AG20443 (cell line): ENCODE measurements at regions not wholly inside any gene's neighbourhood (a gene's known extent, or its start where the extent isn't known, plus 50 kb on each side); places are given as distances from the start of the nearest gene placed in this dataset.

Source experiments
- DNase-seq: peaks from one replicate; pipeline ENCODE4 v3.0.0; 2012; ENCODE audit warnings: low spot score, mixed read lengths

DNA sequence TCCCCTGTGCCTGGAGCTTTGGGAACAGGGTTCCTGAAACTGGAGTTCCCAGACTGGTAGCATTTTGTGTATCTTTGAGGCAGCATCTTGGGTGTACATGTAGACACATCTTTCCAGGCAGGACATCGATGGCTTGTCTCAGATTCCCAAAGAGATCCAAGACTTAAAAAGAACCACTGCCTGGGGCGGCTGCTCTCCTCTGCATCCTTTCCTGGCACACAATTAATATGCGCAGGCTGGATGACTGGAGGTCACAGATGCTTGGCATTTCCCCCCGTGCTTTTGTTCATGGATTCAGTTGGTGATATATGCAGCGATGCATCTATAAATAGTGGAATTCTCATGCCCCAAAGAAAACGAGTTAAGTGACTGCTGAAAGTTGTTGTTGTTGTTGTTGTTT, 80.5 kb downstream of the CLDN34 start:
- DNase-seq: no peak

DNA sequence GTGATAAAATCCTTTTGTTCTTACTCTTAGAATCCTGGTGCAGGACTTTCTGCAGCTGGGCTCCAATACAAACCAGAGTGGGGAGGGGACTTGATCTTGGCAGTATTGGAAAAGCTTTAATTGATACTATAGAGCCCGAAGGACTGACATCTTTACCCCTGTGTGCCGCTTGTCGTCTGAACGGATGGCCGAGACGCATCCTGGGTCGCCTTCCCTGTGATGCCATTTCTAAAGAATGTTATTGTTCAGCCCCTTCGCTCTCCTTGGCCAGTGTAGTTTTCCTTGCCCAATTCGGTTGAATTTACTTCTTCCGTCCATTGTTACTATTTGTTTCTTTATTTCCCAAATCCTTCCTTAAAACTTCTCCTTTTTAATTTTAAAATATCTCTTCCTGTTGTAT, 80.9 kb downstream of the CLDN34 start:
- DNase-seq: peak; percentile 34

DNA sequence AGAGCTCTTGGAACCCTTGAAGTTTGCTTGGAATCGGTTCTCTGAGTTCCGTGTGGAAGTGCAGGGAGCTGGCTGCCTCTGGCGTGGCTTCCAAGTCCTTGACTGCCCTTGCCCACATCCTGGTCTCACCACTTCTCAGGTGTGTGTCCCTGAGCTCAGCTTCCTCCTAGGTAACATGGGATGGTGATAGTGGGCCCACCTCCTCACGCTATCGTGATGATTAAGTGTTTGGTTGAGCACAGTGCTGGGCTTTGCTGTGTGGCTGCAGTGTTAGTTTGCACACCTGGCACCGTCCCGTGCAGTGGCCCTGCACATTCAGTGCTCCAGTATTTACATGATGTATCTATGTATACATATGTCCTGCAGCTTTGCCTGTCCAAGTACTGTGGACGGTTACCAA, 81.5 kb downstream of the CLDN34 start:
- DNase-seq: no peak

DNA sequence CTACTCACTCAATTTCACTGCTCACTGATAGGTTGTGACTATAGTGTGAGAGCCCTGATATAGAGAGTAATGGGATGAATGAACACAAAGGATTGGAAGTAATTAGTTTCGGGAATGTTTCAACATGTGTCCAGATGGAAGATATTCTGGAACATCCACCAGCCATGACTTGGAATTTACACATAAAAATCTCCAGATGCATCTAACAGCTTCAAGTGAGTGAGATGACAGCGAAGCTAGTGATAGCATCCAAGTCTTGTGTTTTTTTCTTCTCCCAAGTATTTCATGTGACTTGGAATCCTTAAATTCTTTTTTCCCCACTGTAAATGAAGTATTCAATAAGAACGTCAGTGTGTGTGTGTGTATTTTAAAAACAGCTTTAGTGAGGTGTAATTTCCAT, 82.1 kb downstream of the CLDN34 start:
- DNase-seq: peak; percentile 11

DNA sequence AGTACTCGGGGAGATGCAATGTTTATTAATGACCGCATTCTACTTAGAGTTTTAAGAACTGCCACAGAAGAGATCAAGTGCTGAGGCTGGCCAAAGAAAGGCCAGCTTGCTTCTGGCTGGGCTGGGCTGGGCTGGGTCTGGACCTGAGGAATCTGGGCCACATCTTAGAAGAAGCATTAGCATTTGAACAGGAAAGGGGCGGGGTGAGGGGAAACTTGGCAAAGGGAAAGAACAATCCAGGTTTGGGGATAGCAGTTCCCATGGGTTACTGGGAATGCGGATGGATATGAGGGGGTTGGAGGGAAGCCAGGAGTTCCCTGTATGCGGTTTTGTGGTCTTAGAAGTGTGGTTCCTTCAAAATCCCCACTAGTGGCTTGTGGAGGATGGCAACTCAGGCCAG, 83.3 kb downstream of the CLDN34 start:
- no peak for DNase-seq

DNA sequence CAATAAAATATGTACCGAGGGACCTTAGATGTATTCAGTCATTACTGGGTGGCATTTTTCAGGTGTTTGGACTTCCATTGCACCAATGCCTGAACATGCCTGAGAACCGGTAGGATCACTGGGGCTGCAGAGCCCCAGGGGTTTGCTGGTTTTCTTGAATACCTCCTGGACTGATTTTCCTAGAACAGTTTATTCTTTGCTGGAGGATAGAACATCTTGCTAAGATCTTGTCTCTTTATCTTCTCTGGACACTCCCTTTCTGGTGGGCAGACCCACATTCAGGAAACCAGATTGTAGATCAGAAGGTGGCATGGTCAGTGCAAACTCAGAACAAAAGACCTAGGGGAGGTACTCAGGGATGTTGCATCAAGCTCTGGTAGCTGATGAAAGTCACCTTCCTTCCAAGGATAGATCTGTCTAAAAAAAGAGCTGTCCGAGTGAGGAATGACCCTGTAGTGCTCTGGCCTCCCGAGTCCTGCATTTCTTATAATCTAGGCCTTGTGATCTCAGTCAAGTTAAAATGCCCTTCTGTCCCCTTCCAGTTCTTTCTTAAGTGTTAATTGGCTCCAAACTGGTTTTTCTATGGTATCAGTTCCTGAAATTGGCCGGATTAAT, 84.8 kb downstream of the CLDN34 start:
- no peak for DNase-seq

DNA sequence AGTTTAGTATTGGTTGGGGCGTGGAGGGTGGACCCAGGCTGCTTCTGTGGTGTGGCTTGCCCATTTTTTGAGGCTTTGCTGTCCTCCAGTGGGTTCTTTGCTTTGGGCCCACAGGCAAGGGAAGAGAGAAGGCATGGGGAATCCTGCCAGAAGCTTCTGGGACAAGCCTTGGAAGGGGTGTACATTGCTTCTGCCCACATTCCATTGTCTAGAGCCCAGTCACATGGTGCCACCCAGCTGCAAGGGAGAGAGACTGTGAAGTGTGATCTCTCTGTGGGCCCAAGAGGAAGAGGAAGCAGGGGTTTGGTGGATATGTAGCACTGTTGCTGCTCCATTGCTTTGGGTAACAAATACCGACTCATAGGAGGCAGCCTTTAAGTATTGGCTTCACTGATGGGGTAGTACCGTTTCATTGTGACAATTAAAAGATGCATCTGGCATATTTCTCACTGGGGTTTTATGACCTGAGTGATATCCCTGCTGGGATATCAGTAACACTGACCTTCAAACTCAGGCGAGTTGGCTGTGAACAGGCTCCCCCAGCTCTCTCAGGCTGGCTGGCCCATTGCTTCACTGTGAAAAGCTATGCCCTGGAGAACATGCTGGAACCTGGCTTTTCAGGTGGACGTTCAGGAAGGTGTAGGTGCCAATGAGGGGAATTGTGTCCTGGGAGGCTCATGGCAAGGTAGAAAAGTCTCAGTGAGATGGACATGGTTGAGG, 85.9 kb downstream of the CLDN34 start:
- DNase-seq: peak; percentile 11

DNA sequence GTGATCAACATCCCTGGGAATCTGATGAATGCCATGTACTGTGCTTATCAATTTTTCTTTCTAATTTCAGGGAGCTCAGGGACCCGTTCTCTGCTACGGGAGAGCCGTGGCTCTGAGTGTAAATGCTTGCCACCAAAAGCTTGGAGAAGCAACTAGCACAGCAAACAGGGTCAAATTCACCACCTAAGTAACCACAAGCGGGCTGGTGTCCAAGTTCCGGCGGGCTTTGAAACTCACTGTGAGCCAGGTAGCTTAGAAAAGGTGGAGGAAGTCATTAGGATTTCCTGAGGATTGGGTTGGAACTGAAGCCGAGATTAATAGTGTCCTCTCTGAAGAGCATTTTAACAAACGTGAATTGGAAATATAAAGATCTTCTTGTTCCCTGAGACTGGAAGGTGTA, 87.2 kb downstream of the CLDN34 start:
- no peak for DNase-seq

DNA sequence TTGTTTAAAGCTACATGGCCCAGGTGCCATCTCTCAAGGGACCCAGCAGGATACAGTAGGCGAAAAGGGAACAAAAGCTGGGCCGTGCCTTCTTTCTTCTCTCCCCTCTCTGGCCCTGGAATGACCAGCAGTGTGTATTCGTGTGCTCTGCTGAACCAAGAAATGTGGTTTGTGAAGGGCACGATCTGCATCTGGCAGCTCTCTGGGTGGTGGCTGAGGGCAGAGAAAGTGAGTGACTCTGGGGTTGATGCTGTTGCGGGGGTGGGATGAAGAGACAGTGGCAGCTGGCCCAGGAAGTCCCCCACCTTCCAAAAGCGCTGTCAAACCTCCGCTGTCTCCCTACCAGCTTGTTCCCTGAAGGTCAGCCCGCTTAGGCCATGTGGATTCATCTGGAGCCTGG, 88.3 kb downstream of the CLDN34 start:
- DNase-seq: no peak

DNA sequence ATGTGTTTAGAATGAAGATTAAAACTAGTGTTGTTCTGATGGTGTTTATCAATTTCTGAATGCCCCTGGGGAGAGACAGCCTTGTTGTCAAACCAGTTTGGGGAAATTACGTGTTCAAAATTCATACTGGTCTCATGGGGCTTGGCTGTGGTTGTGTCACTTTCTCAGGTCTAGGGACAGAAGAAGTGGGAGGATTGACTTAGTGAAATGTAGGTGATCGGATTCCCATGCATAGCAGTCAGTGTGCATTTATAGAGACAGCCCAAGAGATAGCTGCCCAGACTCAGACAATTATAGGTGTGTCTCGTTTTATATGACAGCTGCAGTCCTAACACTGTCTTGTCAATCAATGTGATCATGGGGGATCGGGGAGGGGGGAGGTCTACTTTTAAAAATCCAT, 94.4 kb upstream of the CLCN4 start:
- no peak for DNase-seq

DNA sequence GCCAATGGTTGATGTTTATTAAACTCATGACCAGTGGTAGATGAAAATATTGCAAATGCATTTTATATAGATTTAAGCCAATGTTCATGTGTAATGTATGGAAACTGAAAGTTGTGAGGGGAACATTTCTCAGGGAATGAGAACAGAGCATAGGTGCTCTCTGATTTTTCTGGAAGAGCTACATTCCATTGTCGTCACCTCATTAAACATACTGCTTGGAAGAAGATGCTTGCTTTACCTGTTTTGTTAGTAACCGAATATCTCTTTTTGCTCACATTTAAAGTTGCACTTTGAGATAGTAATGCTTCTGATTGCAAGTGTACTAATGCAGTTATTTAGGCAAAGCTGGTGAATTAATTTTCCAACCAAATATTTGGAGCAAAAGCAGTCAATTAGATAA, 93.8 kb upstream of the CLCN4 start:
- DNase-seq: no peak

DNA sequence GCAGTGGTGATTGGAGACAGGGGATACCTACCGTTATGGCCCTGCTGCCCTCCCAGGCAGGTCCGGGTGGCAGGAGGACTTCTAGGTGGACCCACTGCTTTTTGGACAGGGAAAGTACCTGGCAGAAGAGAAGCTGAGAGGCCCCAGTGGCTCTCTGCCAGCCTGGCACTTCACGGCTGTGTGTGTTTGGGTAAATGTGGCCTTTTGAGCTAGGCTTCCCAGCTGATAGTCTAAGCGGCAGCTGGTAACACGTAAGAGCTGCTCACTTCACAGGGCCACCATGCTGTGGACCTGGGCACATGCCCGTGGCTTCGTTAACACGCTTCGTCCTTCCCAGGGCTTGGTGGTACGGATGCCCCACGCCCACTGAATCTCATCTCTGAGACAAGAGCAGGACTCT, 92.0 kb upstream of the CLCN4 start:
- DNase-seq: no peak

DNA sequence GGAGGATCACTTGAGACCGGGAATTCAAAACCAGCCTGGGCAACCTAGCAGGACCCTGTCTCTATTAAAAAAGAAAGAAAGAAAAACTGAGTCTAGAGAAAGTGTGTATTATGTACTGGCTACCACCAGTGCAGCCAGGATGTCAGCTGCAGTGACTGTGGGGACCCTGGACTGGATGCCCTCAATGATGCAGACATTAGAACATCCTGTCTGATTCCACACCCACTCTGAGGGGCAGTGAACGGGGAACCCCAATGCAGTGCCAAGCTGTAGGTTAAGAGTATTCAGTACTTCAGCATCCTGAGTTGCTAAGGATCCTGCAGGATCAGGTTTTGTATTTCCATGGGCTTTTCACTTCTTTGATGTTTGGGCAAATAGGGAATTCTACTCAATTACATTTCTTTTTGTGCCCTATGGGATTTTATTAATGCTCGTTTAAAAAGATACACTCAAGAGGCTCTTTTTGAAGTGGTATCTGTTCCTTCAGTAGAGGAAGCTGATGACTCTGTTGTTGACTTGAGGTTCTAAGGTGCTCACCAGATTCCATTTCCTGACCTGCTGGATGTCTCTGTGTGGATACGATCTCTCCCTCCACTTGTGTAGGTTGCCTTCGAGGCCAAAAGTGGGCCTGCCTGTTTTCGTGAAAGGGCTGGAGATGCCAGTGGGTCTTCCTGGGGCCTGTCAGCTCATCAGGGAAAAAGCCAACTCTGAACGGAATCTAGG, 85.9 kb upstream of the CLCN4 start:
- DNase-seq: no peak

DNA sequence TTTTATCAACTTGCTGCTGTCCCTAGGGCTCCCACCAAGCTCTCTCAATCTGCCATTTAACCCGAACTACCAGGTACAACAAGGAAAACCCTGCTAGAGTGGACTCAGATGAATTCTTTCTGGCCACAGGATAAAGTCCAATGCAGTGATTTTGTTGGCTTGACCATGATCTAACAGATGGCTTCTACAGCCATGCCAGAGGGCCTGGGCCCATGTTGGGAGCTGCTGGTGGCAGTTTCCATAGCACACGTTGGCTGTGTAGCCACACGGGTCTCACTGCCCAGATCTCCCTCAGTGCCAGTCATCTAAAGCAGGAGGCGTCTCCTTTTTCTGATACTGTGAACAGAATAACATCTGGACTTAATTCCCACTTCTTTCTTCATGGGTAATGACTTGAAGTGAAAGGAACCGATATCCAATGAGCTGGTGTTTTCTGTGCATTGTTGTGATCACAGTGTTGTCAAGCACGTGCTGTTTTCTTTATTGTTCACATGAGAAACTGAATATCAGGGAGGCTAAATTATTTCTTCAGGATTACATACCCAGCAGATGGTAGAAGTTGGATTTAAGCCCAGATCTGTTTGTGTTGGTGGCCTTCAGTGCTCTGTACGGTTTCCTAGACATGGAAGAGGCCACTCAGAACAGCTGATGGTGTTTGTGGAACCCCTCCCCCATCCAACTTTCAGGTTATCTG, 85.2 kb upstream of the CLCN4 start:
- DNase-seq: peak; percentile 18

DNA sequence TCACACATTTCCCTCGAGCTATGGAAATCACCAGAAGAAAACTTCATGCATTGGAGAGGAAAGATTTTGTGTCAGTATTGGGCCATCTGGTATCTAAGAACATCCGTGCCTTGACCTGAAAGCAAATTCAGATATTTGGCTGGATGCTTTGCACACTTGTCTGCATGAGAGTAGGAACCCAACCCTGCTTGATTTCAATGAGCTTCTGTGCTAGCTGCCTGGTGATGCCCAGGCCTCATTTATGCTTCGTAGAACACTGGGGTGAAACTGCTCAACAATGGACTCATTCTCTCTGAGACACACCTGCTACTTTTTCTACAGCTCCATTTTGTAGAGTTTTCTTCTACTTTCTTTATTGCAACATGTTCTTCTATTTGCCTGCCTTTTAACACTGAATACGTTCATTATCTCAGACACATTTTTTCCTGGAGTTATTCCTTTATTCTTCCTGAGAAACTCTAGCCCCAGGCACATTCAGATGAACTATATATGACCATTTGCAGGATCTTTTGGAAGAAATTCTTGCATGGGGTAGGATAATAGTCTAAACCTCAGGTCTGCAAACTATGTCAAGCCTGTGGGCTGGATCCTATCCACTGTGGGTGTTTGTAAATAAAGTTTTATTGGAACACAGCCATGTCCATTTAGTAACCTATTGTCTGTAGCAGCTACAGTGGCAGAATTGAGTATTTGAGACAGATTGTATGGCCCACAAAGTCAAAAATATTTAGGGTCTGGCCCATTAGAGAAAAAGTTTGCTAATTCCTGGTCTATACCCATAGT, 83.8 kb upstream of the CLCN4 start:
- no peak for DNase-seq

DNA sequence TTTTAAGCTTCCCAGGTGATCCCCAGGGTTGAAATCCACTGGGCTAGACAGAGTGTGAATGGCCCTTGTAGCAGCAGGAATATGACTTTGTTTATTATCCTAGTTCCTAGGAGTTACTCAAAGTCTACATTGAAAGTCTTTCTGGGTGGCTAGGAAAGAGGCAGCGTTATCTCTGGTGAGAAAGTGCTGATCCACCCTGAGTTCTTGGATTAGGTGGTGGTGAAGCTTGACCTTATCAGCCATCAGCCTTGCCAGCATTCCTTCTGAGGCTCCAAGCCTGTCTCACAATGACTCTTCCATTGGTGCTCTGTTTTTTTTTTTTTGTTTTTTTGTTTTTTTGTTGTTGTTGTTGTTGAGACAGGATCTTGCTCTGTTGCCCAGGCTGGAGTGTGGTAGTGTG, 83.1 kb upstream of the CLCN4 start:
- DNase-seq: no peak

DNA sequence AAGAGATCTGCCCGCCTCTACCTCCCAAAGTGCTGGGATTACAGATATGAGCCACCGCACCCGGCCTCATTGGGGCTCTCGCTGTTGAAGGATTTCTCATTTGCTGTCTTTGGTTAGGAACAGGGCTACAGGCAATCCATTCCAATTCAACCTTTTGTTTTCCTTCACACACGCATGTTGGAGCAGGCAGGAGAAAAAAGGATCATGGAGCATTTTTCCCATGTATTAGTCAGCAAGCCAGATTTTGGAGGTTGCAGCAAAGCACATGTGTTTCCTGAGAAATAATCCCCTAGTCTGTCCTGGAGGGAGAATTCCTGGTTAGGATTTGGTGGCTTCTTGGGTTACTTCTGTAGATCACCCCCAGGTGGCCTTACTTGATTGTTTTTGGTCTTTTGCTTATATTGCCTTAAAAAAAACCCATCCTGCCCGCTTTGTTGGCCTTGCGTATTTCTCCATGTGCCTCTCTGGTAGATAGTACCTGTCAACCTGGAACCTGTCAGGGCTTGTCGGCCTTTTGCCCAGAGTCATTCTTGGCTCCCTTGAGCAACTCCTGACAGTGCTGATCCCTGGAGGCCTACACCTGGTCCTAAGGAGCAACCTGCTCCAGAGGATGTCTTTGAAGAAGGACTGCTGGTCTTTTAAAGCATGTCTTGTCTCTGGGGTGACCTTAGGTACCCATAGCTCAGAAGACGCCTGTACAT, 82.4 kb upstream of the CLCN4 start:
- DNase-seq: no peak

DNA sequence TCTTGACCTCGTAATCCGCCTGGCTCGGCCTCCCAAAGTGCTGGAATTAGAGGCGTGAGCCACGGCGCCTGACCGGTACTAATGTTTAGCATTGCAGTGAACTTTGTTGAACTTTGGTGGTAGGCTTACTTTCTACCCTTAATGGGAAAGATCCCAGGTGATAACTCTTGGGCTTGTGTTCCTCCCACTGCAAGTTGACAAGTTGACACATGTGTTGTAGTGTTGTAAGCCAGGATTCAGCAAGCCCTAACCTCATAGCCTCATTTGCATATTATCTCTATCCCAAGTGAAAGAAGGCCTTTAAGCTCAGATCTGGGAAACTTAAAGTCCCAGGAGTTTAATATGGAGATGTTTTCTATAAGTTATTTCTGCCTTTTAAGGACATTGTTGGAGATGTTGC, 80.0 kb upstream of the CLCN4 start:
- no peak for DNase-seq

DNA sequence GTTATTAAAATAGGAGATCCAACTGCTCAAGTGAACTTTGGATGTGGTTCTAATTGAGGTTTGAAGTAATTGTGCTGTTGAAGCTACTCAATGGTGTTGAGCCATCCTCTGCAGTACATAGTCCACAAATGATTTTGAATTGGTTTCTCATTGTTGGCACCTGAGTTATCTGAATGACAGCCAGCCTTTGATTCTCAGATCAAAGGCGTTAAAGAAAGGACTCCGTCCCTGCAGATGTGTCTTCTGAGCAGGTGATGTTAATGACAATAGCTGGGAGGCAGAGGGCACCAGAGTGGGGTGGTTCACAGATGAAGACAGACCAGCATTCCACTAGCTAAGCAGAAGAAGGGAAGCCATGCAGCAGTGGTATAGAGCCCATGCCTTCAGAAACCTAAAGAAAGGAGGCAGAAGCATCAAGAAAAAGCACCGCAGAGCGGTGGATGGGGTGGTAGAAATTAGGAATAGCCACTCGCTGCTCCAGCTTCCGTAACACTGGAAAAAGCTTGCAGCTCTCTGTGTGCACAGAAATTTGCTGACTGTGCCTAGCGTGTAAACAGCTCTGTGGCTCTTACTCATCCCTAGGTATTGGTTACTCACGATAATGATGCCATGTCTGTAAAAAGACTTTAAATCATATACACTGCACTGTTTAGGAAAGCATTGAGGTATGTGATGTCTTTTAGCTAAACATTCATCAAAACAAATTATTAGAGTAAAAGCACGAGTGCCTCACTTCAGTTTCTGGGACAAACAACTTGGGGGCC, 79.2 kb upstream of the CLCN4 start:
- no peak for DNase-seq

DNA sequence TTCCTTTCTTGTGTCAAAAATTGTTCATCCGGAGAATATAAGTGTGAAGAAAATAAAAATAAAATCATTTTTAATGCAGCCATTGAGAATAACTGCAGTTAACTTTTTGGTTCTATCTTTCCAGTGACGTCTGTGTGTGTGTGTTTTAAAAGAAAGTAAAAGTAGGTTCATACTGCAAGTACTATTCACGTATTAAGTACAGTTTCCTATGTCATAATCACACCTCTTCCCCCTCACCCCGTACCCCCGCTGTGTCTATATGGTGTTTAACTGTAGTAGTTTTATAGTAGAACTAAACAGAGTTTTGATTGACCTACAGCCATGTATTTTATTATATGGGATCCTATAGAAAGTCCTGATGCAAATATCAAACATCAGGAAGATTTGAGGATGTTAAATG, 78.5 kb upstream of the CLCN4 start:
- no peak for DNase-seq

DNA sequence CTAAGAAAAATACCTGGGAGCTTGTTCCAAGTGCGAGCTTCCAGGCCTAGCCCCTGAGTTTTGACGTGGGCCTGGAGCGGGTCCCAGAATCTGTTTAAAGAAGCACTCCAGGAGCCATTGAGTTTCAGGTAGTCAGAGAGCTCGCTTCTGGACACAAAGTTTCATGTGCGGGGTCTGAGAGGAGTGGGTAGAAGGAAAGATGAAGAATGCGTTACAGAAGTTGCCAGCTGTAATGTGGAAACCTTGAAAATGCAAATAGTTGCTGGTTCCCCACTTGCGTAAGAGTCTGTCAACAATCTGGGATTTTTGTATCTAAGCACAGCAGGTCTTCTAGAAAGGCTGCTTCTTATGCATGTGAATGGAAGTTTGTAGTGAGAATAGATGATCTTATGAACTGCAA, 77.5 kb upstream of the CLCN4 start:
- no peak for DNase-seq
